Osteoblast (primary cell): ENCODE measurements at regions not wholly inside any gene's neighbourhood (a gene's known extent, or its start where the extent isn't known, plus 50 kb on each side); places are given as distances from the start of the nearest gene placed in this dataset.

ENCODE experiments used
- DNase-seq: peaks from one replicate; pipeline ENCODE4 v3.0.0; 2011; ENCODE audit warnings: low spot score, mixed read lengths; ENCODE audit not compliant: insufficient read length; ENCODE audit errors: missing footprints
- H2AFZ ChIP-seq: 2 replicates; pipeline ENCODE4 v1.6.0; 2011; ENCODE audit warnings: mild to moderate bottlenecking, low read length
- H3K27ac ChIP-seq: 2 replicates; pipeline ENCODE4 v1.5.1; 2011; ENCODE audit warnings: mild to moderate bottlenecking, low read depth, low read length, moderate library complexity
- H3K27me3 ChIP-seq: 2 replicates; pipeline ENCODE4 v1.6.0; 2012; ENCODE audit warnings: mild to moderate bottlenecking, control low read depth, inconsistent platforms, low read length, moderate library complexity; ENCODE audit not compliant: insufficient read depth
- H3K36me3 ChIP-seq: 2 replicates; pipeline ENCODE4 v1.5.1; 2011; ENCODE audit warnings: mild to moderate bottlenecking, low read length, control low read depth, moderate library complexity; ENCODE audit not compliant: insufficient read depth
- H3K4me1 ChIP-seq: 2 replicates; pipeline ENCODE4 v1.5.1; 2011; ENCODE audit warnings: mild to moderate bottlenecking, low read length, control low read depth, moderate library complexity; ENCODE audit not compliant: insufficient read depth
- H3K4me2 ChIP-seq: 2 replicates; pipeline ENCODE4 v1.6.0; 2011; ENCODE audit warnings: mild to moderate bottlenecking, low read length; ENCODE audit not compliant: insufficient read depth
- H3K4me3 ChIP-seq: fragments of 200-600 bp; sonication (generic); 3 replicates; pipeline ENCODE4 v1.5.1; 2012; ENCODE audit warnings: mild to moderate bottlenecking, low read length, inconsistent platforms; ENCODE audit not compliant: insufficient read depth
- H3K79me2 ChIP-seq: 2 replicates; pipeline ENCODE4 v1.6.0; 2012; ENCODE audit warnings: mild to moderate bottlenecking, low read length, control low read depth, inconsistent platforms; ENCODE audit not compliant: insufficient read depth
- H3K9me3 ChIP-seq: 2 replicates; pipeline ENCODE4 v1.5.1; 2011; ENCODE audit warnings: low read depth, low read length, control low read depth
- H4K20me1 ChIP-seq: 2 replicates; pipeline ENCODE4 v1.6.0; 2012; ENCODE audit warnings: mild to moderate bottlenecking, low read length, control low read depth; ENCODE audit not compliant: insufficient read depth
- CTCF ChIP-seq: IDR thresholded peaks from 2 replicates; pipeline ENCODE4 v1.5.1; 2011; ENCODE audit warnings: mild to moderate bottlenecking, low read depth, low read length, moderate library complexity; ENCODE audit errors: extremely low read depth

DNA sequence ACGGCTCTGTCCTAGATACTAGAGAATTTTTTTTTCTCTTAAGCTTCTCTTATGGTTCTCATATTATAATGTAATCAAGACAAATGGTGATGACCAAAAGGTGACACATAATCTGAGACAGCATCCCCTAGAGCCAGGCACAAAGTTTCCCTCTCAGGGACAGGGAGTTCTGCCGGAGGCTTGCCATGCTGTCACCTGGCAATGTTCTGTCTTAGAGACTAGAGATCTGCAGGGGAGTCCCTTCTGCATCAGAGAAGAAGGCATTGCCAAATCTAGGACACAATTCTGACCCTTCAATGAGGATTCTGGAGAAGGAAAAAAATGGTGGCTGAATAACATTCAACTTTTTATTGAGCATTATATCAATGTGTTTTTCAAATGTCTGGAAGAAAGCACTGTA is 261.2 kb upstream of the TRPC7 start:
- Histone ChIP-seq H3K4me2 (no peak overlapping the region), H3K36me3 (no peaks in the 10 kb centered on the region), H3K79me2 (no peaks in the 10 kb centered on the region), H3K4me1 (no peaks in the 10 kb centered on the region), H4K20me1 (no peaks in the 10 kb centered on the region), H3K4me3 (no peak overlapping the region), H3K9me3 (no peaks in the 10 kb centered on the region), H2AFZ (no peak overlapping the region), H3K27me3 (no peaks in the 10 kb centered on the region), H3K27ac (no peak overlapping the region)
- no peak for TF ChIP-seq CTCF
- DNase-seq, result no peak

GRCh38 chr5:136622747-136623146 is 257.4 kb upstream of the TRPC7 start:
- no peak overlapping the region for H3K27ac ChIP-seq
- H3K9me3 ChIP-seq, result no peaks in the 10 kb centered on the region
- DNase-seq, result no peak
- no peak for TF ChIP-seq CTCF
- no peaks in the 10 kb centered on the region for H3K27me3 ChIP-seq
- no peak overlapping the region for H3K4me3 ChIP-seq
- H3K4me1 ChIP-seq, result no peaks in the 10 kb centered on the region
- H3K4me2 ChIP-seq, result no peak overlapping the region
- no peaks in the 10 kb centered on the region for H3K79me2 ChIP-seq
- H3K36me3 ChIP-seq, result no peaks in the 10 kb centered on the region
- no peak overlapping the region for H2AFZ ChIP-seq
- H4K20me1 ChIP-seq, result no peaks in the 10 kb centered on the region

GRCh38 chr5:136621743-136622142 is 256.4 kb upstream of the TRPC7 start:
- Histone ChIP-seq H3K4me1 (no peaks in the 10 kb centered on the region), H3K79me2 (no peaks in the 10 kb centered on the region), H4K20me1 (no peaks in the 10 kb centered on the region), H3K36me3 (no peaks in the 10 kb centered on the region), H2AFZ (no peak overlapping the region), H3K4me2 (no peak overlapping the region), H3K27ac (no peak overlapping the region), H3K9me3 (no peaks in the 10 kb centered on the region), H3K4me3 (no peak overlapping the region), H3K27me3 (no peaks in the 10 kb centered on the region)
- no peak for DNase-seq
- no peak for TF ChIP-seq CTCF

- no peak for TF ChIP-seq CTCF
- Histone ChIP-seq H3K4me3 (no peak overlapping the region), H3K27me3 (no peaks in the 10 kb centered on the region), H2AFZ (no peak overlapping the region), H3K4me2 (no peak overlapping the region), H3K4me1 (no peaks in the 10 kb centered on the region), H3K79me2 (no peaks in the 10 kb centered on the region), H3K27ac (no peak overlapping the region), H4K20me1 (no peaks in the 10 kb centered on the region), H3K36me3 (no peaks in the 10 kb centered on the region), H3K9me3 (no peaks in the 10 kb centered on the region)
- DNase-seq, result no peak
Observed at GRCh38 chr5:136620621-136621020, 255.3 kb upstream of the TRPC7 start.
